AG04450 (cell line): ENCODE measurements at regions not wholly inside any gene's neighbourhood (a gene's known extent, or its start where the extent isn't known, plus 50 kb on each side); places are given as distances from the start of the nearest gene placed in this dataset.

Source experiments
- CTCF ChIA-PET: fragments of 300-600, 350-600 bp; formaldehyde crosslinking; extraction: SDS; loops from one replicate; lab custom pipeline; 2022; ENCODE audit warnings: antibody characterized with exemption, inconsistent platforms; lab: Charles Lee
- POLR2A ChIA-PET: fragments of 350-600 bp; formaldehyde crosslinking; extraction: SDS; loops from one replicate; lab custom pipeline; 2021; ENCODE audit warnings: antibody characterized with exemption, inconsistent platforms; lab: Yijun Ruan, JAX
- DNase-seq: peaks from one replicate; pipeline ENCODE4 v3.0.0-alpha.2; 2011; ENCODE audit warnings: low read depth, low spot score
- H3K27ac ChIP-seq: one replicate; pipeline ENCODE4 v1.5.1; 2012; ENCODE audit warnings: low read depth, low read length, control low read depth
- H3K27me3 ChIP-seq: one replicate; pipeline ENCODE4 v1.6.0; 2012; ENCODE audit warnings: low read length; ENCODE audit not compliant: control insufficient read depth, insufficient read depth
- H3K4me3 ChIP-seq: 2 replicates; pipeline ENCODE4 v1.5.1; 2011; ENCODE audit warnings: mild to moderate bottlenecking, low read depth, low read length, control low read depth
- H3K9me3 ChIP-seq: 2 replicates; pipeline ENCODE4 v1.5.1; 2012; ENCODE audit warnings: low read length; ENCODE audit not compliant: control insufficient read depth, insufficient read depth
- TF ChIP-seq, protein P1 (sequence below): IDR thresholded peaks from 2 replicates; pipeline ENCODE4 v1.5.1; 2011; ENCODE audit warnings: low read depth, low read length, control low read depth, inconsistent platforms

DNA sequence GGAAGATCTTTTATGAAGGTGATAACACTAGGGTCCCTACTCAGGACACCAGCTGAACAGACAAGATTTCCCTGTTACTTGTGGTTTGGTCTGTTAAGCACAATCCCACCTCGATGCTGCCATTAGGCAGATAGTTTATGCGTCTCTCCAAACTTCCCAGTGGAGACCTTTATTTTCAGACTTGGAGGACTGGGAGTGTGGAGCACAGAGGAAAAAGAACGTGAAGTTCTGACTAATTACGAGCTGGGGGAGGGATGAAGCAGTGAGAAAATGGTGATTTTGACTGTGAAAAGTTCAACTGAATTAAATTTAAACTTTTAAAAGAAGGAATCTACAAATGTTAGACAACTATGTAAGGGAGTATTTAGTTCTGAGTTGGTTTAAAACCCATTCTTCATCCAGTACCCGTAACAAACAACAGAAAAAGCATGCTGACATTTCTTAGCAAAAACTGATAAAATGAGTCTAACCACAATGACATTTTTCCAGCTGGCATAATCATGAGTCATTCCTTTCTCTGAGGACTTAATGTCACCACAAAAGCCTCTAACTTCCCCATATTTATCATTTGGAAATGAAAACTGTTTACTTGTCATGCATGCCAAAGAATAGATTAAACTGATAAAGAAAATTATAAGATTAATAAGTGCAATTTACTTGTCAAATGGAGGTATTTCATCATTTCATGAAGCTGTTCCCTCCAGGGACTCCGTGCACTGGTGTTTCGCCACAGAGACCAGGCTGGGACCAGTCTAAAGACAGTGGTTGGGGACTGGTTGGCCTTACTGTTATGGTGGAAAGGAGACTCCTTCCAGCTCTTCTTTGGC lies 113.3 kb upstream of the SSTR4 start:
- H3K9me3 ChIP-seq = no peaks in the 10 kb centered on the region
- POLR2A ChIA-PET = no interaction called here
- CTCF ChIA-PET = no interaction called here
- no peaks in the 10 kb centered on the region for H3K27me3 ChIP-seq
- DNase-seq = no peak
- H3K4me3 ChIP-seq = no peak overlapping the region
- TF ChIP-seq, protein P1, sequence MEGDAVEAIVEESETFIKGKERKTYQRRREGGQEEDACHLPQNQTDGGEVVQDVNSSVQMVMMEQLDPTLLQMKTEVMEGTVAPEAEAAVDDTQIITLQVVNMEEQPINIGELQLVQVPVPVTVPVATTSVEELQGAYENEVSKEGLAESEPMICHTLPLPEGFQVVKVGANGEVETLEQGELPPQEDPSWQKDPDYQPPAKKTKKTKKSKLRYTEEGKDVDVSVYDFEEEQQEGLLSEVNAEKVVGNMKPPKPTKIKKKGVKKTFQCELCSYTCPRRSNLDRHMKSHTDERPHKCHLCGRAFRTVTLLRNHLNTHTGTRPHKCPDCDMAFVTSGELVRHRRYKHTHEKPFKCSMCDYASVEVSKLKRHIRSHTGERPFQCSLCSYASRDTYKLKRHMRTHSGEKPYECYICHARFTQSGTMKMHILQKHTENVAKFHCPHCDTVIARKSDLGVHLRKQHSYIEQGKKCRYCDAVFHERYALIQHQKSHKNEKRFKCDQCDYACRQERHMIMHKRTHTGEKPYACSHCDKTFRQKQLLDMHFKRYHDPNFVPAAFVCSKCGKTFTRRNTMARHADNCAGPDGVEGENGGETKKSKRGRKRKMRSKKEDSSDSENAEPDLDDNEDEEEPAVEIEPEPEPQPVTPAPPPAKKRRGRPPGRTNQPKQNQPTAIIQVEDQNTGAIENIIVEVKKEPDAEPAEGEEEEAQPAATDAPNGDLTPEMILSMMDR = no peak
- no peak overlapping the region for H3K27ac ChIP-seq

DNA sequence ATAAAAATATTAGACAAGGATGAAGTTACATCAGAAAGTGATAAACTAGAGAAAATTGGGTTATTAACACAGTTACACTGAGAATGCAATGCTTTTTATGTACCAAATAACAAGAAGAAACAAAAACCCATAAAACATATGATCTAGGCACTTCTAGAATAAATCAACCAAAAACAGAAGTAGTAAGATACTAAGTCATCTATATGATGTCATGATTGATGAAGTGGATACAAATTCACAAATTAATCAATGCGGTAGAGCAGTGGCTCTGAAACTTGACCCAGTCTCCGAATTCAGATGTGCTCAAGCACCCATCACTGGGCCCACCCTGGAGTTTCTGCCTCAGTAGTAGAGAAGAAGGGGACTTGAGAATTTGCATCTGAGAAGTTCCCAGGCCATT lies 112.1 kb upstream of the SSTR4 start:
- DNase-seq = no peak
- H3K9me3 ChIP-seq = no peaks in the 10 kb centered on the region
- TF ChIP-seq, protein P1 = no peak
- no peaks in the 10 kb centered on the region for H3K27me3 ChIP-seq
- H3K4me3 ChIP-seq = no peak overlapping the region
- H3K27ac ChIP-seq = no peak overlapping the region
- POLR2A ChIA-PET = no interaction called here
- CTCF ChIA-PET = no interaction called here

DNA sequence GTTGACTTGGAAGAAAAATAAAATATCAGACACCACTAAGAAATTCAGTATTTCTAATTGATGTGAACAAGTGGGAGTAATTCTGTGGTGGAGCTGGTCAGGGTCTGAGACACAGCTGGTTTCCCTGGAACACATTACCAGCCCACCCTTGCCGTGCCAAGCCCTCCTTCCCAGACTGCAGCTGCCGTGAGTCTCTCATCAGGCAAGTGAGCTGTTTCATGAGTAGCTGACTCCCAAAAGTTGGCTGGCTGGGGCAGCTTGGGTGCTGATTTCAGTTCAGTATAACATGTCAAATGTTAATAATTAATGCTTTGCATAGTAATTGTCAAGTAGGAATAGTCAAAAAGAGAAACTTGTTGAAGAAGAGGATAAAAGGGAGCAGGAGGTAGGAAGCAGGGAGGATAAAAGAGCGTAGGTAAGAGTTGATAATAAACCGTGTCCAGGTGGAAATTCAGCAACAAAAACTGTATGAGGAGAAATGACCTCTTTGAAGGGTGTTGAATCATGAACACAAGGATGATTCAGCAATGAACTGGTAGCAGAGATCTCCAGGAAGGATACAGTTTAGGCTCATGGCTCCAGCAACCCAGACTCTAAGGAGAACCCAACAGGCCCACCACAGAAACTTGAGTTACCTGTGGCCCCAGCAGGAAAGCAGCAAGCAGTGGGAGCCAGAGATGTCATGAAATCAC lies 110.9 kb upstream of the SSTR4 start:
- H3K9me3 ChIP-seq = no peaks in the 10 kb centered on the region
- no peak for DNase-seq
- no peak overlapping the region for H3K27ac ChIP-seq
- H3K27me3 ChIP-seq = no peaks in the 10 kb centered on the region
- ChIA-PET CTCF (no interaction called here), POLR2A (no interaction called here)
- TF ChIP-seq, protein P1 = no peak
- no peak overlapping the region for H3K4me3 ChIP-seq

DNA sequence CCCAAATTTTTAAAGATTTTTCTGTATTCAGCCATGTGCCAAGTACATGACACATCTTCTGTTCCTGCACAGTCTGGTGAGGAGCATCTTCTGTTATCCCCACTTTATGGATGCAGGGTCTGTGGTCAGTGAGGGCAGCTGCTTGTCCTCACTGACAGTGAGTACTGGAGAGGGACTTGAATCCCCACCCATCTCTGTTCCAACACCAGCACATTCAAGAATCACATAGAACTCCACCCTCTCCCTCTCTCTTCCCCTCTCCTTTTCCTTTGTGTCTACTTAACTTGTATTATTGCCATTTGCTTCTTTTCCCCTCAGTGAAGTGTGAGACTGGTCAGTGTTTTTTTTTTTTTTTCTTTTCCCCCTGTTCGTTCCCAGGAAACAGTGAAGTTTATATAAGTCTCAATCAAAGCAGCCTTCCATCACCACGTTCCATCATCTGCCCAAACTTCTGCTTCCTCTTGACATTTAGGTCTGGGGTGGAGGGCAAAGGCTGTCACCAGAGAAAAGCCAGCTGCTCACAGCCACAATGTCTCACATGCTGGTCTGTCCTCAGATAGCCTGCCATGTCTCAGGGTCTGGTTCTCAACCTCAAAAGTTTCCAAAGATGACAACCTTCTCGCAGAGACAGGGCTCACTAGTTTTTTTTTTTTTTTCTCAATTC lies 110.0 kb upstream of the SSTR4 start:
- CTCF ChIA-PET = no interaction called here
- DNase-seq = no peak
- no peaks in the 10 kb centered on the region for H3K27me3 ChIP-seq
- TF ChIP-seq, protein P1 = no peak
- no peak overlapping the region for H3K27ac ChIP-seq
- POLR2A ChIA-PET = no interaction called here
- no peaks in the 10 kb centered on the region for H3K9me3 ChIP-seq
- H3K4me3 ChIP-seq = no peak overlapping the region

DNA sequence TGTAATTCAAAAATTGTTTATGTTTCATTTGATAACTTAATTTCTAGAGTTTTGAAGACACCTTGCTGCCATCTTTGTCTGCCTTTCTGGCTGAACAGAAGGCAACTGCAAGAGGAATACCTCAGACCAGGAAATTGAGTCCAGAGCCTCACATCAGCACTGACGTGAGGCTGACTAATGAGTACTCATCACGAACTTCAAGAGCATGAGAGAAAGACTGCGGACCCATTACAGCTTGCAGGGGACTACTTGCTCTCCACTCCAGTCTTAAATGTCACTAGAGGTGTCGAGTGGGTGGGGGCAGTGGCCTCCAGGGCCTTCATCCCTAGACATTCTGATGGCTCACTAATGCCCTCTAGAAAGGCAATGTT lies 109.5 kb upstream of the SSTR4 start:
- POLR2A ChIA-PET = no interaction called here
- no peaks in the 10 kb centered on the region for H3K27me3 ChIP-seq
- DNase-seq = no peak
- no peak overlapping the region for H3K4me3 ChIP-seq
- TF ChIP-seq, protein P1 = no peak
- no peaks in the 10 kb centered on the region for H3K9me3 ChIP-seq
- CTCF ChIA-PET = no interaction called here
- H3K27ac ChIP-seq = no peak overlapping the region
